ENCODE measurements at regions not wholly inside any gene's neighbourhood (a gene's known extent, or its start where the extent isn't known, plus 50 kb on each side); places are given as distances from the start of the nearest gene placed in this dataset.

DNA sequence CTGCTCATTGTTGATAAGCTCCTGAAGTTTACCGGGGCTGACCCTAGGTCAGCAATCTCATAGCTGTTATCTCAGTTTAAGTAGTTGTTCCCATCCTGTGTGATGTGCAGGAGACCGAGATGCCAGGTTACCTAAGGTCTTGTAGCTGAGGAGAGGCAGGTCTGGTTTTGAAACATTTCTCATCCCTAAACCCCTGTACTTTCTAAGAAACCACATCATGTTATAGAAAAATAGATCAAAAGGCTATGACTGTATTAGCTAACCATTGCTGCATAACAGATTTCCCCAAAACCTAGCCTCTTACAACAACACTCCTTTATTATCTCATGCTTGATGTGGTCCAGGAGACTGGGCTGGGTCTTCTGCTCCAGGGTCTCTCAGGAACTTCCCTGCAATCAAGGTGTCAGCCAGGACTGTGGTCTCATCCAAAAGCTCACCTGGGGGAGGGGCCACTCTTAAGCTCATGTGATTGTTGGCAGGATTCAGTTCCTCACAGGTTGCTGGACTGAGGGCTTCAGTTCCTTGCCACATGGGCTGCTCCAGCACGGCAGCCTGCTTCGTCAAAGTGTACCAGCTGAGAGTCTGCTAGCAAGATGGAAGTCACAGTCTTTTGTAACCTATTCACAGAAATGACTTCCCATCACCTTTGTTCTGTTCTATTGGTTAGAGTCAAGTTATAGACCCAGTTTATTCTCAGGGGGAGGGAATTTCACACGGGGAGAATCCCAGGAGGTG lies 60.9 kb upstream of the CLCN4 start:
- Histone ChIP-seq H3K36me3 (ENCODE audit: control insufficient read depth, insufficient read depth, low read length) (peaks cover 11% of the 10 kb centered on the region), H3K9me3 (ENCODE audit: control insufficient read depth, low read length) (no peaks in the 10 kb centered on the region), H3K27me3 (ENCODE audit: control insufficient read depth, insufficient read depth, low read length, poor library complexity, severe bottlenecking) (no peaks in the 10 kb centered on the region), H3K4me1 (ENCODE audit: control insufficient read depth, insufficient read depth, low read length) (no peaks in the 10 kb centered on the region), H3K4me3 (ENCODE audit: insufficient read depth, low read depth, low read length) (no peak overlapping the region), H3K27ac (ENCODE audit: insufficient read depth, low read depth, low read length, poor library complexity, severe bottlenecking) (no peak overlapping the region)
- 95 to 96% methylated on average over 4 to 5 of the region's 5 CpGs for WGBS, 2 experiments

- peaks cover 4% of the 10 kb centered on the region for H3K36me3 ChIP-seq (ENCODE audit: control insufficient read depth, insufficient read depth, low read length)
- WGBS, 2 experiments: 92 to 100% methylated on average over 4 to 10 of the region's 10 CpGs
- H3K9me3 ChIP-seq (ENCODE audit: control insufficient read depth, low read length): no peaks in the 10 kb centered on the region
- H3K4me3 ChIP-seq (ENCODE audit: insufficient read depth, low read depth, low read length): no peak overlapping the region
- no peaks in the 10 kb centered on the region for H3K27me3 ChIP-seq (ENCODE audit: control insufficient read depth, insufficient read depth, low read length, poor library complexity, severe bottlenecking)
- H3K4me1 ChIP-seq (ENCODE audit: control insufficient read depth, insufficient read depth, low read length): no peaks in the 10 kb centered on the region
- no peak overlapping the region for H3K27ac ChIP-seq (ENCODE audit: insufficient read depth, low read depth, low read length, poor library complexity, severe bottlenecking)
Measured at GRCh38 chrX:10098270-10098713, 58.5 kb upstream of the CLCN4 start.

DNA sequence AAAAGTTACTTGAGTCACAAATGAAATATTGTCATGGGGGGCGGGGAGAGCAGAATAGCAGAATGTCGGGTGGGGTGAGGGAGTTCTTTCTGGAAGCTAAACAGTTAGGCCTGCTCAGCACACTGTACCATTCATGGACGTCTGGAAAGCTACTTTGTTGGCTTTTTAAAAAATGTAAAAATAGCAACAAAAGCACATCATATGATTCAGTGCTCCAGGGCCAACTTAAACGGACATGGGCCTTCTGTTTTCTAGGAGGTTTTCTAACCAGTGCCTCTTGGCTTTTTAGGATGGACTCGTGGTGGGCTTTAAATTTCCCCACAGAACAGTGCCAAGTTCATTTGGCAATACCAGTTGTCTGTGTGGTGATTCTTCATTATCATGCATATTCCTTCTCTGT lies 57.4 kb upstream of the CLCN4 start:
- 98 to 100% methylated on average over 4 to 5 of the region's 5 CpGs for WGBS, 2 experiments
- Histone ChIP-seq H3K27ac (ENCODE audit: insufficient read depth, low read depth, low read length, poor library complexity, severe bottlenecking) (no peak overlapping the region), H3K36me3 (ENCODE audit: control insufficient read depth, insufficient read depth, low read length) (peaks cover 4% of the 10 kb centered on the region), H3K9me3 (ENCODE audit: control insufficient read depth, low read length) (no peaks in the 10 kb centered on the region), H3K4me3 (ENCODE audit: insufficient read depth, low read depth, low read length) (no peak overlapping the region), H3K4me1 (ENCODE audit: control insufficient read depth, insufficient read depth, low read length) (no peaks in the 10 kb centered on the region), H3K27me3 (ENCODE audit: control insufficient read depth, insufficient read depth, low read length, poor library complexity, severe bottlenecking) (no peaks in the 10 kb centered on the region)

GRCh38 chrX:10101269-10101668 lies 55.5 kb upstream of the CLCN4 start:
- Histone ChIP-seq H3K27me3 (ENCODE audit: control insufficient read depth, insufficient read depth, low read length, poor library complexity, severe bottlenecking) (no peaks in the 10 kb centered on the region), H3K4me1 (ENCODE audit: control insufficient read depth, insufficient read depth, low read length) (no peaks in the 10 kb centered on the region), H3K4me3 (ENCODE audit: insufficient read depth, low read depth, low read length) (no peak overlapping the region), H3K36me3 (ENCODE audit: control insufficient read depth, insufficient read depth, low read length) (peaks cover 4% of the 10 kb centered on the region), H3K27ac (ENCODE audit: insufficient read depth, low read depth, low read length, poor library complexity, severe bottlenecking) (no peak overlapping the region), H3K9me3 (ENCODE audit: control insufficient read depth, low read length) (no peaks in the 10 kb centered on the region)
- WGBS, 2 experiments: 86 to 99% methylated on average over 5 of the region's 5 CpGs

- Histone ChIP-seq H3K27me3 (ENCODE audit: control insufficient read depth, insufficient read depth, low read length, poor library complexity, severe bottlenecking) (no peaks in the 10 kb centered on the region), H3K9me3 (ENCODE audit: control insufficient read depth, low read length) (no peaks in the 10 kb centered on the region), H3K27ac (ENCODE audit: insufficient read depth, low read depth, low read length, poor library complexity, severe bottlenecking) (no peak overlapping the region), H3K4me1 (ENCODE audit: control insufficient read depth, insufficient read depth, low read length) (no peaks in the 10 kb centered on the region), H3K4me3 (ENCODE audit: insufficient read depth, low read depth, low read length) (no peak overlapping the region), H3K36me3 (ENCODE audit: control insufficient read depth, insufficient read depth, low read length) (peaks cover 4% of the 10 kb centered on the region)
- 96 to 98% methylated on average over 12 of the region's 14 CpGs for WGBS, 2 experiments
Measured at GRCh38 chrX:10102046-10102704, 54.6 kb upstream of the CLCN4 start.

- H3K27me3 ChIP-seq (ENCODE audit: control insufficient read depth, insufficient read depth, low read length, poor library complexity, severe bottlenecking): no peaks in the 10 kb centered on the region
- no peak overlapping the region for H3K4me3 ChIP-seq (ENCODE audit: insufficient read depth, low read depth, low read length)
- no peak overlapping the region for H3K27ac ChIP-seq (ENCODE audit: insufficient read depth, low read depth, low read length, poor library complexity, severe bottlenecking)
- no peaks in the 10 kb centered on the region for H3K9me3 ChIP-seq (ENCODE audit: control insufficient read depth, low read length)
- H3K4me1 ChIP-seq (ENCODE audit: control insufficient read depth, insufficient read depth, low read length): no peaks in the 10 kb centered on the region
- 93 to 96% methylated on average over 8 of the region's 8 CpGs for WGBS, 2 experiments
- peaks cover 4% of the 10 kb centered on the region for H3K36me3 ChIP-seq (ENCODE audit: control insufficient read depth, insufficient read depth, low read length)
Measured at GRCh38 chrX:10103023-10103422, 53.8 kb upstream of the CLCN4 start.

DNA sequence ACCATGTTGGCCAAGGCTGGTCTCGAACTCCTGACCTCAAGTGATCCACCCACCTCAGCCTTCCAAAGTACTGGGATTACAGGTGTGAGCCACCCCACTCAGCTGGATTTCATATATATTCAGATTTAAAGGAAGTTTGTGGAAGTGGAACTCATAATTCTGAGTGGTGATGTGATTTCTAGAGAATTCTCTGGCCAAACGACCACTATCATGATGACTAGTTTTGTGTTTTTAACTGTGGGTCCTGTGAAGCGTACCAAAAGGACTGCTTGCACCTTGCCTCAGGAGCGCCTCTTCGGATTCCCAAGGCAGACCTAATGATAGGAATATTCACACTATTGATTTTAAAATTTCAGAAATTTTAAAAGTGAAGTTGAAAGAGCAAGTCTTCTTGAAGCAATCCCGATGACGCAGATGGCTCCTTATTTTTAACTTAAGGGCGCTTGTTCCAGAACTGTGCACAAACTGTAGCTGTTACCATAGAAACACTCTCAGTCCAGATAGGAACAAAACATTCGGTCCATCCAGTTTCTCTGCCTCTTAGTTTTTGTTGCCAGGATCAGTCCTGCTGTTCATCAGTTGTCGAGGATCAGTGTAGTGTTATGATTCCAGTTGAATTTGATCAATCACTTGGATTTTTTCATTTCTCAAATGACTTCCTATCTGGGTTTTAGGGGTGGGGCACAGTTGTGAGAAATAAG lies 51.7 kb upstream of the CLCN4 start:
- no peaks in the 10 kb centered on the region for H3K9me3 ChIP-seq (ENCODE audit: control insufficient read depth, low read length)
- H3K36me3 ChIP-seq (ENCODE audit: control insufficient read depth, insufficient read depth, low read length): peaks cover 4% of the 10 kb centered on the region
- no peaks in the 10 kb centered on the region for H3K27me3 ChIP-seq (ENCODE audit: control insufficient read depth, insufficient read depth, low read length, poor library complexity, severe bottlenecking)
- WGBS, 2 experiments: 93 to 95% methylated on average over 8 of the region's 10 CpGs
- H3K27ac ChIP-seq (ENCODE audit: insufficient read depth, low read depth, low read length, poor library complexity, severe bottlenecking): no peak overlapping the region
- H3K4me1 ChIP-seq (ENCODE audit: control insufficient read depth, insufficient read depth, low read length): no peaks in the 10 kb centered on the region
- H3K4me3 ChIP-seq (ENCODE audit: insufficient read depth, low read depth, low read length): no peak overlapping the region

- Histone ChIP-seq H3K27ac (ENCODE audit: insufficient read depth, low read depth, low read length, poor library complexity, severe bottlenecking) (no peak overlapping the region), H3K36me3 (ENCODE audit: control insufficient read depth, insufficient read depth, low read length) (no peaks in the 10 kb centered on the region), H3K27me3 (ENCODE audit: control insufficient read depth, insufficient read depth, low read length, poor library complexity, severe bottlenecking) (no peaks in the 10 kb centered on the region), H3K4me3 (ENCODE audit: insufficient read depth, low read depth, low read length) (no peak overlapping the region), H3K9me3 (ENCODE audit: control insufficient read depth, low read length) (no peaks in the 10 kb centered on the region), H3K4me1 (ENCODE audit: control insufficient read depth, insufficient read depth, low read length) (no peaks in the 10 kb centered on the region)
- 91 to 97% methylated on average over 10 of the region's 10 CpGs for whole genome bisulfite sequencing, 2 experiments
Measured at GRCh38 chrX:10106806-10107205, 50.0 kb upstream of the CLCN4 start.

Data from ectodermal cell (in vitro differentiated cells).